AG09309 (cell line): ENCODE measurements at regions not wholly inside any gene's neighbourhood (a gene's known extent, or its start where the extent isn't known, plus 50 kb on each side); places are given as distances from the start of the nearest gene placed in this dataset.

Experiments used
- DNase-seq: peaks from one replicate; pipeline ENCODE4 v3.0.0-alpha.2; 2010; ENCODE audit warnings: low read depth
- H3K4me3 ChIP-seq: 2 replicates; pipeline ENCODE4 v1.5.1; 2011; ENCODE audit warnings: mild to moderate bottlenecking, low read depth, low read length, moderate library complexity; ENCODE audit not compliant: control insufficient read depth
- CTCF ChIP-seq: IDR thresholded peaks from 2 replicates; pipeline ENCODE4 v1.5.1; 2011; ENCODE audit warnings: mild to moderate bottlenecking, low read depth, low read length, inconsistent platforms; ENCODE audit not compliant: insufficient read depth, control insufficient read depth; ENCODE audit errors: missing control alignments

- TF ChIP-seq CTCF = no peak
- DNase-seq = no peak
- no peak overlapping the region for H3K4me3 ChIP-seq
Observed at GRCh38 chr14:28151926-28152325, 614.7 kb upstream of the FOXG1 start.

GRCh38 chr14:28152453-28153044, 614.0 kb upstream of the FOXG1 start:
- no peak overlapping the region for H3K4me3 ChIP-seq
- no peak for DNase-seq
- TF ChIP-seq CTCF = no peak

- no peak overlapping the region for H3K4me3 ChIP-seq
- DNase-seq = no peak
- no peak for TF ChIP-seq CTCF
Observed at GRCh38 chr14:28157289-28157869, 609.2 kb upstream of the FOXG1 start.

- no peak for DNase-seq
- no peak overlapping the region for H3K4me3 ChIP-seq
- no peak for TF ChIP-seq CTCF
Observed at GRCh38 chr14:28157887-28158791, 608.4 kb upstream of the FOXG1 start.

- DNase-seq = no peak
- no peak for TF ChIP-seq CTCF
- no peak overlapping the region for H3K4me3 ChIP-seq
Observed at GRCh38 chr14:28161040-28161439, 605.5 kb upstream of the FOXG1 start.

- no peak for DNase-seq
- no peak for TF ChIP-seq CTCF
- H3K4me3 ChIP-seq = no peak overlapping the region
Observed at GRCh38 chr14:28163233-28163632, 603.4 kb upstream of the FOXG1 start.
